Activated CD4-positive, CD25-positive, alpha-beta regulatory T cell treated with anti-CD3 and anti-CD28 coated beads, Interleukin-2, amount 50 U/mL, for 24 hours (primary cell): ENCODE measurements at regions not wholly inside any gene's neighbourhood (a gene's known extent, or its start where the extent isn't known, plus 50 kb on each side); places are given as distances from the start of the nearest gene placed in this dataset.

Experiments
- ATAC-seq, 2 donors: fragments of 150-1000 bp; cut with Tn5 transposase; one replicate each; pipeline ENCODE4 v1.10.0; 2021; ENCODE audit warnings: mild to moderate bottlenecking in 1 of 2, moderate library complexity in 1 of 2

GRCh38 chr18:76569644-76570419 lies 74.8 kb upstream of the ZNF516 start:
- ATAC-seq, result no peak

DNA sequence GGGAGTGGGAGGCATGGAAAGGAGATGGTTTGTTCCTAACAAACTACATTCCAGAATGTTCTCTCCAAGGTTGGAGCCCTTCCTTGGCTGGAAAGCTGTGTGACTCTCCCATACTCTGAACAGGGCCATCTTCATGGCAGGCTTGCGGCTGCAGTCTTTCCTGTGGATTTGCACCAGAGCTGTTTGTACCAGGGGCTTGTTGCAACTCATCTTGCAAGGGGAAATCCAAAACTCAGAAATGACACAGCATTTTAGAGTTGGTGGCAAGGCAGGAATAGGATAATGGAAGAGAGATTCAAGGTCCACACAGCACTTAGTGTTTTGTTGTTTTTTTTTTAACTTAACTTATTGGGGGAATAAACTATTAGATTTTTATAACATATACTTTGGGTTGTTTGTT lies 73.7 kb upstream of the ZNF516 start:
- no peak for ATAC-seq

GRCh38 chr18:76567835-76568445 lies 72.9 kb upstream of the ZNF516 start:
- no peak for ATAC-seq

- no peak for ATAC-seq
These were observed 71.9 kb upstream of the ZNF516 start for GRCh38 chr18:76566987-76567386.

DNA sequence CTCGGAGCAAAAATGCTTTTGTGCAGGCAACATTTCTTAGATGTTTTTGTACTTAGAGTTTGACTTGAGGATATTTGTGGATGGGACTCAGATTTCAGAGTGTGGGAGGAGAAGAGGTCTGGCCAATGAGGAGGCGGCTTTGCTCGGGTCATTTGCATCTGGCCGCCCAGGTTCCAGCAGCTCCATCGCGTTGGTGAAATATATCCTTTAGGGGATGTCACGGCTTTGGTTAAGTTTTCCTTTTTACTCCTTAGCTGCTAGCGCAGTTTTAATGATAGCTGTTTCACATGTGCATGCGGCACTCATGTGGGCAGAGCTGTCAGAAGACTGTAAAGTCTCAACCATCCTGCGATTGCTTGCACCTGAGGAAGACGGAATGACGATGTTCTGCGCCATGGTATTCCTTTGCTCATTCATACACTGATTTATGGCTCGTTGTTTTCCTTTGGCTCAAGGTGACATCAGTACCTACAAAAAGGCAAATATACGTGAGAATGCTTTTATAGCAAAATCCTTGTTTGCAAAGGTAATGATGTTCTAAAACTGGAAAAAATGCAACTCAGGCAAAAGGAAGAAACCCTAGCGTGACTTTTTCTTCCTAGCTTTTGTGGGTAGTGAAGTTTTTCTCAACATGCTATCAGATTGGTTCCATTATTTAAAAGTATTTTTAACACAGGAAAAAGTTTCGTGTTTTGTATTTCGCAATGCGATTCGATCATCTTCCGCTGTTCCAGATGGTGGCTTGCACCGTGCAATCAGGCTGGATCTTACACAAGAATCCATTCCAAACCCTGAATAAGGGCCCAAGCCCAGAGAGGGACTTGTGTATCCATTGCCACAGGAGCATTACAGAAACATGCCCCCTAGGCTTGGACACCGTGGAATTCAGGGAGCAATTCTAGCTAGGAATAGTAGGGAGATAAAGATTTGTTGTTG lies 70.5 kb upstream of the ZNF516 start:
- ATAC-seq, result no peak

DNA sequence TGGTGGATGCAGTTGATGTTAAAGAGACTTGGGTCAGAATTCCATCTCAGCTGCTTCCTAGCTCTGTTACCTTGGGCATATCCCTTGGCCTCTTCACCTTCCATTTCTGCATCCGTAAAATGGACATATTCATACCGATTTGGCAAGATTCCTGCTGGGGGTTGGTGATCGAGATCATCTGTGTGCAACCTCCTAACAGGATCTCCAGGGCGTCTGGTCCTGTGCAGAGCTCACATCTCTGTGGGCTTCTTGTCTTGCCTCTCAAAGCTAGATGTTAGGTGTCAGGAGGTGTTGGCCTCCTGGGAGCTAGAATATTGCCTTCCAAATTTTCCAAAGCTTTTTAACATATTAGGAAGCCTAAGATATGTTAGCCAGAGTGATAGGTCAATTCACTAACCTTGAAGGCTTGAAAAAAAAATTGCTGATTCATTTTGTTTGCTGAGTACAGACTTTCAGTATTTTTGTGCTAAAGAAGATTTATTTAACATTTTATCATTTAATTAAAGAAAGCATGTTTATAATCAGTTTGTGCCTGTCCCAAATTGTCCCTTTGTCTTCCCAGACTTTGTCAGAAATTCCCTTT lies 69.7 kb upstream of the ZNF516 start:
- no peak for ATAC-seq

DNA sequence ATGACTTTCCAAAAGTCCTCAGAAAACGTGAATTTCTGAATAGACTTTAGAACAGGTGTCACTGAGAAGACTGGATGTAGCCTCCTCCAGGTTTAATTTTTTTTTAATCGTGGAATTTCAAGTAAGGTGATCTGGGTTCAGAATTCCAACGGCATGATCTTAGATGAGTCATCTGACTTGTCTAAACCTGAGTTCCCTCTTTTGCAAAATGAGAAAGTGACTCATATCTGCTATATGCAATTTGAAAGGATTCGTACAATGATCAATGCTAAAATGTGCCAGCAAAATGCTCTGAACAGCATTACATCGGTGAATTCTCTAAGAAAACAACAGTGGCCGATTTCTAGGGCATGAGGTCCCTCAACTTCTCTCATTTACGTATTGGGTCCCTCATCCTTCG lies 69.1 kb upstream of the ZNF516 start:
- ATAC-seq, result no peak

- no peak for ATAC-seq
These were observed 67.5 kb upstream of the ZNF516 start for GRCh38 chr18:76562286-76563122.

DNA sequence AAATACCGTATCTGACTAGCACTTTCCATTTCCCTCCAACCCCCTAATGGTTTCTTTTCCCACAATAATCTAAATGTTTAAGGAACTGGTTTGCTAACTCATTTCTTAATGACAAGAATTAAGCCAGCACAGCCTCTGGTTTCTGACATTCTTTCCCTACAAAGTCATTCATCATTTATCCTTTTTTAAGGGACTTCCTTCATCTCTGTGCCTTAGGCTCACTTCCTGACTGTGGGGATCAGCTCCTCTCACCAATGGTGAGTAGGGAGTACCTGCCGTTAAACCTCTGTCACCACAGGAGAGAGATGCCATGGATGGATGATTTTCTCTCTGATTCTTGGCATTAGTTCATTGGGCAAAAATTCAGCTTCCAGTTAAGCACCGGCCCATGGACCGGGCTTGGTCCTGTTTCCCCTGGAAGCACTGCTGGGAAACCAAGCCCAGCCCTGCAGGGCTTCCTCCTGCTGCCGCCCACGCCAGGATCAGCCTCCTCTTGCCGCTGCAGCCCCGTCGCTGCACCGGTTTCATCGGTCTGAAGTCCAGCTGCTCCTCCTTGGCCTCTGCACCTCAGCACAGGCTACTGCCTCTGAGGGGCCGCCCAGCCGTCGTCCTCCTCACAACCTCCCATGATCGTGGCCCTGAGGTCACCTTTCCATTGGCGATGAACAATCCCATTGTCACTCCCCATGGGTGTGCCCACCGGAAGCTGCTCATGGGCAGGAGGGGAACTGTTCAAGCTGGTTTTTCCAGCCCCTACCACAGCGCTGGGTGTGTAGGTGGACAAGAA lies 64.0 kb upstream of the ZNF516 start:
- no peak for ATAC-seq

GRCh38 chr18:76557026-76557575 lies 62.1 kb upstream of the ZNF516 start:
- ATAC-seq, result no peak

DNA sequence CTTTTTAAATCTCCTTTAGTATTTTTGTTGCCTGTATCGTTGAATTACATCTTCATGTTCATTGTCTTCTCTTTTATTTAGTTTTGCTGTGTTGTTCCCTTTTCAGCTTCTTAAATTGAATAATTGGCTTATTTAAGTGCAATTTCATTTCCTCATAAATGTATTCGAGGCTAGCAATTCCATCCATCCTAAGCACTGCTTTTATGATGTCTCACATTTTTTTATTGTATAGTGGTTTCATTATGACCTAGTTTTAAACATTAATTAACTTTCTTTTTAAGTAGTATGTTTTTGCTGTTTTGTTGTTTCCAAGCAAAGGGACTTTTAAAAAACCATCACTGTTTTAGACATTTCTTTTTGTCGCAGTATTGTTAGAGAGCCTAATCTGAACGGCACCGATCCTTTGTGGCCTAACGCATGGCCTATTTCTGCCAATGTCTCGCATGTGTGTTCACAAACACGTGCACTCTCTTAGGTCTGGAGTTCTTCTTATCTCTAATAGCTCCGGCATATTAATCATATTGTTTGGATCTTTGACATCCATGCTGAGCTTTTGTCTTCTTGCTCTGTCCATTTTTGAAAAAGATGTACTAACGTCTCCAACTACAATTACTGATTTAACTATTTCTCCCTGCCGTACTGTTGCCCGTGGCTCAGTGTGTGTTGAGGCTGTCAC lies 59.6 kb upstream of the ZNF516 start:
- no peak for ATAC-seq

DNA sequence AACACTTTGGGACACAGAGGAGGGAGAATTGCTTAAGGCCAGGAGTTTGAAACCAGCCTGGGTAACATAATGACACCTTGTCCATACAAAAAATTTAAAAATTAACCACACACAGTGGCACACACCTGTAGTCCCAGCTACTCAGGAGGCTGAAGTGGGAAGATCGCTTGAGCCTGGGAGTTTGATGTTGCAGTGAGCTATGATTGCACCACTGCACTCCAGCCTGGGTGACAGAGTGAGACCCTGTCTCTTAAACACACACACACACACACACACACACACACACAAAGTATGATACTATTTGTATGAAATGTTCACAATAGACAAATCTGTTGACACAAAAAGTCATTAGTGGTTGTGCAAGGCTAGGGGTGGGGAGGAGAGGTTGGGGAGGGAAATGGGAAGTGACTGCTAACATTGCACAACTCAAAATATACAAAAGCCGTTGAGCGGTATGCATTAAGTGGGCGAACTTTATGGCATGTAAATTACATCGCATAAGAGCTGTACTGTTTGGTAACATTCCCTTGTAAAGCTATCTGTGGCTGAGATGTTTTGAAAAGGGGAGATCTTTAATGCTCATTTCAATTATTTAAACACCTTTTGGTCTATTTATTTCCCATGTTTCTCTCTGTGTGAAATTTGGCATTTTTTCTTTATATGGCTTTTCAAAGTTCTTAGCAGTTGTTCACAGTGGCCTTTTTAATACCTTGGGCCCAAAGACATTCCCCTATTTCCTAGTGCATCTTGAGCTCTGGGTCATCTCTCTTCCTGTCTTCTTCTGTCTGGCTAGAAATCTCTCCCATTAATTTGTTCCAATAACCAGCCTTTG lies 58.9 kb upstream of the ZNF516 start:
- no peak for ATAC-seq

DNA sequence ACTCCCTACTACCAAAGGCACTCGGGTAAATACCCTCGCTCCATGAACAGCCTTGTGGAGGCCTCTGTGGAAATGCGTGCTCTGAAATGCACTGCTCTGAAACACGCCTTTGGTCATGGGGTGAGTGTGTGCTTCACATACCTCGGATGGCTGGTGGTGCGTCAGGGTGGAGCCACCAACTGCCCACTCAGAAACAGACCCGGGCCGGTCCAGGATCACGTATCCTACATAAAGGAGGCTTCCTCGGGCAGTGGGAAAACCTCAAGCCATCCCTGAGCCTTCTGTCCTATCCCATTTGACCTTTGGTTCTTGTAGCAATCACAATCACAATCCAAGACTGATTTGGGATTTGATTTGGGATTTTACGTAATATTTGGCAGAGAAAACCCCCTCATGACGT lies 53.5 kb upstream of the ZNF516 start:
- ATAC-seq, result no peak

- ATAC-seq, result no peak
These were observed 52.3 kb upstream of the ZNF516 start for GRCh38 chr18:76547296-76547695.

- ATAC-seq, result no peak
These were observed 51.4 kb upstream of the ZNF516 start for GRCh38 chr18:76546436-76546835.

GRCh38 chr18:76546088-76546435 lies 51.0 kb upstream of the ZNF516 start:
- no peak for ATAC-seq

DNA sequence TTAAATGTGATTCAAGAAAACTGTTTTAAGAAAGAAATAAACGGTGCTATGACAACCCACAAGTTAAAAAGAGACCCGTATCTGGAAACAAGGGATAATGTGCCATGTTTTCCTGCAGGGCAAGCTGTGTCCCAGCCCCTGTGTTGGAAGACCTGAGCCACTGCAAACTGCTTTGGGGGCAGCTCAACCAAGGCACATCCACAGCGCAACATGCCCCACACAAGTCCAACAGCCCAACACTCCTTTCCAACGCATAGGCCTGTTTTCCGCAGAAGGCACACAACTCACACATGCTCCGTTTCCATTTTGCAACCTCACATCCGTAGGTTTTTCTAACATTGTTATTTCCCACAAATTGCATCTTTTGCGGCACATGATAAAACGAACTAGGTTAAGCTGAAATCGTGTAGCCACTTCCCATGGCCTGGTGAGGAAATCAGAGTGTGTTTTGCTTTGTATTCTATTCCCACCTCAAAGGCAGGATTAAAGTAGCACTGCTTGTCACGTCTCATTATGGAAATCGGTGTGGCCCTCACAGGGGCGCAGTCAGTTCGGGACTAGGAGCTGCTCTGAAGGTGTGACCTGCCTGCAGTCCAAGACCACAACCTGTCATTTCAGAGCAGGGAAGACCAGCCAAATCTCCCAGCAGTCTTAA lies 50.5 kb upstream of the ZNF516 start:
- no peak for ATAC-seq

DNA sequence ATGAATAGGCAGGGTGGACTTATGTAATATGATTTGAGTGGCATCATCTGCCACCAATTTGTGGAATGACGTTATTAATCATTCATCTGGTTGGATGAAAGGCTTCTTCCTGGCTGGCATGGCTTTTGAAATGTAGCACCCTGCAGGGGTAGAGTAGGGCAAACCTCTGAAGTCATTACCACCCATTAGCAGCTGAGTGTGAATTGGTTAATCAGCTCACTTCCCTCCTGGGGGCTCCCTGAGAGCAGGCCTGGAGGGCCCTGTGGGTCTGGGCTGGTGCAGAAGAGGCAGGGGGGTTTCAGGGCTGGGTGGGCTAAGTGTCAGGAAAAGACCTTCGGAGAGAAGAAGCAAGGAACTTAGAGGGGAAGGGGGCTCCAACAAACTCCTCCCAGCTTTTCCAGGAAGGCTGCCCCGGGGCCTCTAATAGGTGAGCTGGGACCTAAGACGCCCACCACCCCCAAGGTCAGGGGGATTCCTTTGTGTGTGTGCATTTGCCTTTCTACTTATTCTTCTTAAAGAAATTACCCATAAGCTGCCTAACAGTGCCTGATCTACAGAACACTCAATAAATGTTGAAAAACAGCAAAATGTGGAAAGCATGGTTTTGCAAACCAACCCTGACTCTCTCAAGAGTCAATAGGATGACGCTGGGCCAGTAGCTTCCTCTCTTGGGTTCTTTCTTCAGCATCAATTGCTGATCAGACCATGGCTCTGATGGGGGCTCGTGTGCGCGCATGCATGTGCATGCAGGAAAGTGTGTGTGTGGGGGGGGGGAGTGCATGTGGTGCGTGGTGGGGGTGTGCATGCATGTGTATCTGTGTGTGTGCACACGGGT lies 49.7 kb upstream of the ZNF516 start:
- ATAC-seq, result no peak
